Activated B cell treated with CpG ODN at 0.5 μM for 24 hours (primary cell): ENCODE measurements at regions not wholly inside any gene's neighbourhood (a gene's known extent, or its start where the extent isn't known, plus 50 kb on each side); places are given as distances from the start of the nearest gene placed in this dataset.

Source experiments
- ATAC-seq: fragments of 200-7000 bp; cut with Tn5 transposase; one replicate; pipeline ENCODE4 v1.10.0; 2021; ENCODE audit warnings: low read depth, mild to moderate bottlenecking, moderate library complexity
- CTCF ChIA-PET: fragments of 350-600 bp; sonication (Branson Sonifier 250); formaldehyde crosslinking; loops from one replicate; lab custom pipeline; 2021; ENCODE audit warnings: antibody characterized with exemption; lab: Charles Lee
- POLR2A ChIA-PET: fragments of 350-600 bp; sonication (Branson Sonifier 250); formaldehyde crosslinking; loops from one replicate; lab custom pipeline; 2021; ENCODE audit warnings: antibody characterized with exemption; lab: Charles Lee
- DNase-seq: peaks from one replicate; pipeline ENCODE4 v3.0.0; 2022
- H3K27ac Mint-ChIP-seq: one replicate; pipeline ENCODE4 v1.8.0; 2020; ENCODE audit warnings: mixed read lengths
- H3K27me3 Mint-ChIP-seq: one replicate; pipeline ENCODE4 v1.8.0; 2021; ENCODE audit warnings: mixed read lengths
- H3K36me3 Mint-ChIP-seq: one replicate; pipeline ENCODE4 v1.8.0; 2021; ENCODE audit warnings: low read depth, mixed read lengths
- H3K4me1 Mint-ChIP-seq: one replicate; pipeline ENCODE4 v1.8.0; 2021; ENCODE audit warnings: mixed read lengths
- H3K4me3 Mint-ChIP-seq: one replicate; pipeline ENCODE4 v1.8.0; 2020; ENCODE audit warnings: mild to moderate bottlenecking, mixed read lengths
- H3K9me3 Mint-ChIP-seq: one replicate; pipeline ENCODE4 v1.8.0; 2020; ENCODE audit warnings: mixed read lengths
- intact Hi-C: fragments of 100-400 bp; cut with micrococcal nuclease; formaldehyde crosslinking; loops from one replicate; pipeline ENCODE4 v1.15.1; 2024
- TF ChIP-seq, protein P1 (sequence below): fragments of 200-600 bp; IDR thresholded peaks from one replicate; pipeline ENCODE4 v1.8.0; 2022; ENCODE audit warnings: antibody characterized with exemption, mild to moderate bottlenecking

- TF ChIP-seq, protein P1, sequence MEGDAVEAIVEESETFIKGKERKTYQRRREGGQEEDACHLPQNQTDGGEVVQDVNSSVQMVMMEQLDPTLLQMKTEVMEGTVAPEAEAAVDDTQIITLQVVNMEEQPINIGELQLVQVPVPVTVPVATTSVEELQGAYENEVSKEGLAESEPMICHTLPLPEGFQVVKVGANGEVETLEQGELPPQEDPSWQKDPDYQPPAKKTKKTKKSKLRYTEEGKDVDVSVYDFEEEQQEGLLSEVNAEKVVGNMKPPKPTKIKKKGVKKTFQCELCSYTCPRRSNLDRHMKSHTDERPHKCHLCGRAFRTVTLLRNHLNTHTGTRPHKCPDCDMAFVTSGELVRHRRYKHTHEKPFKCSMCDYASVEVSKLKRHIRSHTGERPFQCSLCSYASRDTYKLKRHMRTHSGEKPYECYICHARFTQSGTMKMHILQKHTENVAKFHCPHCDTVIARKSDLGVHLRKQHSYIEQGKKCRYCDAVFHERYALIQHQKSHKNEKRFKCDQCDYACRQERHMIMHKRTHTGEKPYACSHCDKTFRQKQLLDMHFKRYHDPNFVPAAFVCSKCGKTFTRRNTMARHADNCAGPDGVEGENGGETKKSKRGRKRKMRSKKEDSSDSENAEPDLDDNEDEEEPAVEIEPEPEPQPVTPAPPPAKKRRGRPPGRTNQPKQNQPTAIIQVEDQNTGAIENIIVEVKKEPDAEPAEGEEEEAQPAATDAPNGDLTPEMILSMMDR, result no peak
- no peaks in the 10 kb centered on the region for H3K36me3 Mint-ChIP-seq
- ATAC-seq, result no peak
These were observed 950.7 kb downstream of the MCTP2 start for GRCh38 chr15:95182091-95182490.

GRCh38 chr15:95192923-95193322 lies 961.6 kb downstream of the MCTP2 start:
- CTCF ChIA-PET, result no interaction called here
- DNase-seq, result no peak
- H3K27me3 Mint-ChIP-seq, result no peaks in the 10 kb centered on the region
- peaks cover 16% of the 10 kb centered on the region for H3K9me3 Mint-ChIP-seq
- no peak overlapping the region for H3K27ac Mint-ChIP-seq
- H3K4me1 Mint-ChIP-seq, result no peaks in the 10 kb centered on the region
- POLR2A ChIA-PET, result no interaction called here
- intact Hi-C loops, result no loop called here
- no peak overlapping the region for H3K4me3 Mint-ChIP-seq
- H3K36me3 Mint-ChIP-seq, result no peaks in the 10 kb centered on the region
- ATAC-seq, result no peak
- TF ChIP-seq, protein P1, result no peak

More at GRCh38 chr15:95182091-95182490, 950.7 kb downstream of the MCTP2 start:
- POLR2A ChIA-PET, result no interaction called here
- no peak overlapping the region for H3K27ac Mint-ChIP-seq
- no peak overlapping the region for H3K4me3 Mint-ChIP-seq
- no peaks in the 10 kb centered on the region for H3K27me3 Mint-ChIP-seq
- CTCF ChIA-PET, result no interaction called here
- no peak for DNase-seq
- H3K4me1 Mint-ChIP-seq, result no peaks in the 10 kb centered on the region
- H3K9me3 Mint-ChIP-seq, result peaks cover 12% of the 10 kb centered on the region
- intact Hi-C loops, result no loop called here

DNA sequence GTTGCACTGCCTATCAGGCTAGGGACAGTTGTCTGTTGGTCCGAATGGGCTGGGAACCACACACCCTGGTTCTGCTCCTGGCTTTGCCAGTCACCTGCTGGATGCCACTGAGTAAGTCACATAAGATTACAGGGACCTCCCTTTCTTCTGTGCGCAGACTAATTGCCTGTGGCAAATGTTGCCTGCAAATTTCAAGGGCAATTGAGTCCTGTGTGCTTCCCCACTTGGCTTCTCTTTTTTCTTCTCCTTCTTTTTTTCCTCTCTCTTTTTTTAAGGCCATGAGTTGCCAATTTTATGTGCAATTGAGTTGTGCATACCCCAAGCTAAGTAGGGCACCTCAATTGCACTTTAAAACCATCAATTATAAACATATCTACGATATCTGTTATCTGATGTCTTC lies 963.4 kb downstream of the MCTP2 start:
- Mint-ChIP-seq H3K4me3 (no peak overlapping the region), H3K27ac (no peak overlapping the region), H3K9me3 (peaks cover 10% of the 10 kb centered on the region), H3K4me1 (no peaks in the 10 kb centered on the region), H3K27me3 (no peaks in the 10 kb centered on the region), H3K36me3 (no peaks in the 10 kb centered on the region)
- ATAC-seq (no peak), DNase-seq (no peak)
- intact Hi-C loops, result no loop called here
- TF ChIP-seq, protein P1, result no peak
- POLR2A ChIA-PET, result no interaction called here
- CTCF ChIA-PET, result interaction anchor here (0.7 kb wide), 1 partner anchor 10 kb away, joined by 3 read pairs; no protein-coding TSS in a partner anchor

DNA sequence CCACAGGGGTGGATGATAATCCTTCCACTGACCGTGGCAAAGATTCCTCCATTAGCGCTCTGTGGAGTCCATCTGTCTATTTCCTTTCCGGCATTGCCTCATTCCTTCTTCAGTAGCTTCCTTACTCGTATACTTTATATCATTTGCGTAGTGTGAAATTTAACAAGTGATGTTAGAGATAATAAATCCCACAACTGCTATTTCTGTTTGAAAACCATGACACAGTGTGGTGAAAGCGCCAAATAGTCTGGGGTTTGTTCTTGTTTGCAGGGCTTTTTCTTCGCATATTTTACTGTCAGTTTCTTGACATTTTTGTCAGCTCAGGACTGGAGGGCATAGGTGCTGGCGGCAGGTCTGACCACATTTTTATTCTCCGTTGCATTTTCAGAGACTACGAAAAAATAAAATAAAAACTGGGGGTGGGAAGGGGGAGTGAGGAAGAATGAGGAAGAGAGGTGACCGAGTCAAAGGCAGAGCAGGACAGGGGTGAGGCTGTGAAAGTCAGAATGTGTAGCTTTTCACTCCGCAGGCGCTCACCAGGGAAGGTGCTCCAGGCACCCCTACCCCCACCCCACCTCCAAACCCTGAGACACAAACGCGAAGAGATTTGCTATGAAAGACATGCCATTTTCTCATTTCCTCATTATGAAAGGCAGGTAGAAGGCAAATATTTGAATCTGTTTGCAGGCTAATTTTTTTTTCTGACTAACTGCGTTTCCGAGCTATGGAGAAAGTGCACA lies 965.0 kb downstream of the MCTP2 start:
- ChIA-PET CTCF (no interaction called here), POLR2A (no interaction called here)
- Mint-ChIP-seq H3K27me3 (no peaks in the 10 kb centered on the region), H3K9me3 (peaks cover 14% of the 10 kb centered on the region), H3K36me3 (no peaks in the 10 kb centered on the region), H3K4me1 (no peaks in the 10 kb centered on the region), H3K27ac (no peak overlapping the region), H3K4me3 (no peak overlapping the region)
- intact Hi-C loops, result no loop called here
- TF ChIP-seq, protein P1, result no peak
- DNase-seq (no peak), ATAC-seq (no peak)

DNA sequence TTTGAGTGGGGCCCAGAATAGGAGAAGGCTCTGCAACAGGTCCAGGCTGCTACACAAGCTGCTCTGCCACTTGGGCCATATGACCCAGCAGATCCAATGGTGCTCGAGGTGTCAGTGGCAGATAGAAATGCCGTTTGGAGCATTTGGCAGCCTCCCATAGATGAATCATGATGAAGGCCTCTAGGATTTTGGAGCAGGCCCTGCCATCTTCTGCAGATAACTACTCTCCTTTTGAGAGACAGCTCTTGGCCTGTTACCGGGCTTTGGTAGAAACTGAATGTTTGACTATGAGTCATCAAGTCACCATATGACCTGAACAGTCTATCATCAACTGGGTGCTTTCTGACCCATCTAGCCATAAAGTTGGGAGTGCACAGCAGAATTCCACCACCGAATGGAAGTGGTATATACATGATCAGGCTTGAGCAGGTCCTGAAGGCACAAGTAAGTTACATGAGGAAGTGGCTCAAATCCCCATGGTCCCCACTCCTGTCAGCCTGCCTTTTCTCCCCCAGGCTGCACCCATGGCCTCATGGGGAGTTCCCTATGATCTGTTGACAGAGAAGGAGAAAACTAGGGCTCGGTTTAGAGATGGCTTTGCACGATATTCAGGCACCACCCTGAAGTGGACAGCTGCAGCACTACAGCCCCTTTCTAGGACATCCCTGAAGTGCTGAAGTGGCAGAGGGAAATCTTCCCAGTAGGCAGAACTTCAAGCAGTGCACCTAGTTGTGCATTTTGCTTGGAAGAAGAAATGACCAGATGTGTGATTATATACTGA lies 971.4 kb downstream of the MCTP2 start:
- ChIA-PET CTCF (no interaction called here), POLR2A (no interaction called here)
- H3K4me1 Mint-ChIP-seq, result no peaks in the 10 kb centered on the region
- no peaks in the 10 kb centered on the region for H3K27me3 Mint-ChIP-seq
- no peak overlapping the region for H3K4me3 Mint-ChIP-seq
- TF ChIP-seq, protein P1, result no peak
- peaks cover 16% of the 10 kb centered on the region for H3K9me3 Mint-ChIP-seq
- no peaks in the 10 kb centered on the region for H3K36me3 Mint-ChIP-seq
- ATAC-seq (no peak), DNase-seq (no peak)
- intact Hi-C loops, result no loop called here
- no peak overlapping the region for H3K27ac Mint-ChIP-seq
